Neural cell (in vitro differentiated cells): ENCODE measurements at regions not wholly inside any gene's neighbourhood (a gene's known extent, or its start where the extent isn't known, plus 50 kb on each side); places are given as distances from the start of the nearest gene placed in this dataset.

ENCODE experiments used
- EP300 ChIP-seq: fragments of 450-650 bp; conservative IDR thresholded peaks from 2 replicates; pipeline ENCODE4 v1.6.1; 2014; ENCODE audit warnings: antibody characterized with exemption, mild to moderate bottlenecking, moderate library complexity; ENCODE audit not compliant: poor library complexity, severe bottlenecking
- EZH2 ChIP-seq: fragments of 200-600, 300-800 bp; shearing (Covaris generic), sonication (generic); IDR thresholded peaks from 2 replicates; pipeline ENCODE4 v1.6.1; 2014; ENCODE audit warnings: antibody characterized with exemption, low read length, borderline replicate concordance, mild to moderate bottlenecking; ENCODE audit not compliant: insufficient read depth, poor library complexity, severe bottlenecking
- POLR2AphosphoS5 ChIP-seq: IDR thresholded peaks from 2 replicates; pipeline ENCODE4 v1.6.1; 2012
- SMC3 ChIP-seq: fragments of 450-650 bp; conservative IDR thresholded peaks from 2 replicates; pipeline ENCODE4 v1.6.1; 2014; ENCODE audit warnings: antibody characterized with exemption, mild to moderate bottlenecking, moderate library complexity; ENCODE audit not compliant: poor library complexity
- TF ChIP-seq, protein P1 (sequence below): fragments of 450-650 bp; IDR thresholded peaks from 2 replicates; pipeline ENCODE4 v1.5.1; 2014; ENCODE audit warnings: antibody characterized with exemption, mild to moderate bottlenecking, moderate library complexity; ENCODE audit not compliant: poor library complexity, severe bottlenecking

DNA sequence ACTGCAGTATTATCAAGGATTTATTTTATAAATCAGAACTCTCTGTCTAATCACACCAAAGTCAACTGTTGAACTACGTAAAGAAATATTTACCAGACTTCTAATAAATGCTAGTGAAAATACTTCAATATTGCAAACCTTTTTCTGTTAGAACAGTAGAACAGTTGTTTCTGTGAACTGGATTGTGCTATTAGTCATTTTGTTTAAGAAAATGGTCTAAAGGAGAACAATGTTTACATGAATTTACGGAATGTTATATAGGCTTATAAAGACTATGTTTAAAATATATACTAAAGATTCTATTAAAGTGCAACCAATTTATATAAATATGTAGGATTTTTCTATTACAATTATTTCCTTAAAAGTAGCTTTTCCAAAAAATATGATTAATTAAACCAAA lies 471.4 kb downstream of the FSCB start:
- TF ChIP-seq, protein P1, sequence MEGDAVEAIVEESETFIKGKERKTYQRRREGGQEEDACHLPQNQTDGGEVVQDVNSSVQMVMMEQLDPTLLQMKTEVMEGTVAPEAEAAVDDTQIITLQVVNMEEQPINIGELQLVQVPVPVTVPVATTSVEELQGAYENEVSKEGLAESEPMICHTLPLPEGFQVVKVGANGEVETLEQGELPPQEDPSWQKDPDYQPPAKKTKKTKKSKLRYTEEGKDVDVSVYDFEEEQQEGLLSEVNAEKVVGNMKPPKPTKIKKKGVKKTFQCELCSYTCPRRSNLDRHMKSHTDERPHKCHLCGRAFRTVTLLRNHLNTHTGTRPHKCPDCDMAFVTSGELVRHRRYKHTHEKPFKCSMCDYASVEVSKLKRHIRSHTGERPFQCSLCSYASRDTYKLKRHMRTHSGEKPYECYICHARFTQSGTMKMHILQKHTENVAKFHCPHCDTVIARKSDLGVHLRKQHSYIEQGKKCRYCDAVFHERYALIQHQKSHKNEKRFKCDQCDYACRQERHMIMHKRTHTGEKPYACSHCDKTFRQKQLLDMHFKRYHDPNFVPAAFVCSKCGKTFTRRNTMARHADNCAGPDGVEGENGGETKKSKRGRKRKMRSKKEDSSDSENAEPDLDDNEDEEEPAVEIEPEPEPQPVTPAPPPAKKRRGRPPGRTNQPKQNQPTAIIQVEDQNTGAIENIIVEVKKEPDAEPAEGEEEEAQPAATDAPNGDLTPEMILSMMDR: no peak
- TF ChIP-seq POLR2AphosphoS5 (no peak), EP300 (no peak), EZH2 (no peak), SMC3 (no peak)
